ENCODE measurements at regions not wholly inside any gene's neighbourhood (a gene's known extent, or its start where the extent isn't known, plus 50 kb on each side); places are given as distances from the start of the nearest gene placed in this dataset.

GRCh38 chr11:113572136-113572735, 97.0 kb upstream of the DRD2 start:
- peaks cover 13% of the 10 kb centered on the region for H3K27me3 Mint-ChIP-seq (ENCODE audit: low read depth)
- ATAC-seq (no peak), DNase-seq (no peak)
- peaks cover under 1% of the 10 kb centered on the region for H3K4me1 Mint-ChIP-seq (ENCODE audit: low read depth)
- no peak overlapping the region for H3K4me3 Mint-ChIP-seq
- H3K36me3 Mint-ChIP-seq (ENCODE audit: insufficient read depth): no peaks in the 10 kb centered on the region
- H3K9me3 Mint-ChIP-seq: no peaks in the 10 kb centered on the region

DNA sequence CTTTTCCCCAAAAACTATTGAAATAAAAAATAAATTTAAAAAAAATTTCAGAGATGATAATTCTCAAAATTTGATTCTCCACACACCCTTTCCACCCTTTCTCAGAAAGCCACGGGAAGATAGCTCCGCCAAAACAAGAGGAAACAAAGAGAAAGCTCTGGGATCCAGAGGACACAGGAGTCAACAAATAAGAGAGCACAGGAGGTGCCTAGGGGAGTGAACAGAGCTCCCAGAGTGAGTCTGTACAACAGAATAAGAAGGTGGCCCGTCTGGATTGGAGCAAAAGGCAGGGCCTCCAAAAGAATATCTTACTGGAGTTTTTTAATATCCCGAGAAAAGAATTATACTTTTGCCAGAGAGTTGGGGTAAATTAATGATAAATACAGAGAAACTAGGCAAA, 96.3 kb upstream of the DRD2 start:
- ATAC-seq (no peak), DNase-seq (no peak)
- H3K9me3 Mint-ChIP-seq: no peaks in the 10 kb centered on the region
- H3K4me3 Mint-ChIP-seq: no peak overlapping the region
- peaks cover 15% of the 10 kb centered on the region for H3K27me3 Mint-ChIP-seq (ENCODE audit: low read depth)
- no peaks in the 10 kb centered on the region for H3K36me3 Mint-ChIP-seq (ENCODE audit: insufficient read depth)
- no peaks in the 10 kb centered on the region for H3K4me1 Mint-ChIP-seq (ENCODE audit: low read depth)

DNA sequence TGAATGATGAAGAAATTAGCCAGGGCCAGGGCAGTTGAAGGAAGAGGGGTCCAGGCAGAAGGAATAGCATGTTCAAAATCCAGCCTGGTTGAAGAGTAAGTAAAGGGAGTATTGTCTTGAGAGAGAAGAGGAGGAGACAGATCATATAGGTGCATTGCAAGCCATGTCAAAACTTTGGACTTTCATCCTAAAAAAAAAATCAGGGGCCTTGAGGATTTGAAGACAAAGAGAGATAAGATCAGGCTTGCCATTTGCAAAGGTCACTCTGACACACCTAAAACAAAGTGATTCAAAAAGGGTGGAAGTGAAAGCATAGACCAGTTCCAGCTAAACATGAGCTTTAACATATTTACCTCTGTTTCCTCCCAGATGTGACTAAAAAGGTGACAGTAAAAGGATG, 95.7 kb upstream of the DRD2 start:
- Mint-ChIP-seq H3K36me3 (ENCODE audit: insufficient read depth) (no peaks in the 10 kb centered on the region), H3K4me1 (ENCODE audit: low read depth) (no peaks in the 10 kb centered on the region), H3K27me3 (ENCODE audit: low read depth) (peaks cover 15% of the 10 kb centered on the region), H3K4me3 (no peak overlapping the region), H3K9me3 (no peaks in the 10 kb centered on the region)
- DNase-seq (no peak), ATAC-seq (no peak)

DNA sequence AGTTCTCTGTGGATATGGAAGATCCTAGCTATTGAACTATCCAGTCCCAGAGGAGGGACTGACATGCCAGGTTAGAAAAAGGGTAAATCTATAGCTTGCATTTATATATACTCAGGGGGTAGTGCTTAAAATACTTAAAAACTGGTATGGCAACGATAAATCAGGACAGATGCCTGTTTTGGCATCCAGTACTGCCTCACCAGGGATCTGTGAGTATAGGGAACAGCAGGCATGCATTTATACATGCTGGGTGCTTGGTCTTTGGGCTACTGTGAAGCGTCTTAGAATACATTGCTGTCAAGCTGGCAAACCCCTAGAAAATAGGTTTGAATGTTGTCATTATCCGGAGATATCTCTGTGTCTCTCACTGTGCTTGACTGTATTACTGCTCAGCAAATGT, 94.2 kb upstream of the DRD2 start:
- Mint-ChIP-seq H3K36me3 (ENCODE audit: insufficient read depth) (no peaks in the 10 kb centered on the region), H3K27me3 (ENCODE audit: low read depth) (peaks cover 21% of the 10 kb centered on the region), H3K9me3 (no peaks in the 10 kb centered on the region), H3K4me3 (no peak overlapping the region), H3K4me1 (ENCODE audit: low read depth) (no peaks in the 10 kb centered on the region)
- ATAC-seq (no peak), DNase-seq (no peak)

GRCh38 chr11:113568566-113568965, 93.4 kb upstream of the DRD2 start:
- Mint-ChIP-seq H3K27me3 (ENCODE audit: low read depth) (peaks cover 20% of the 10 kb centered on the region), H3K9me3 (no peaks in the 10 kb centered on the region), H3K4me1 (ENCODE audit: low read depth) (no peaks in the 10 kb centered on the region), H3K4me3 (no peak overlapping the region), H3K36me3 (ENCODE audit: insufficient read depth) (no peaks in the 10 kb centered on the region)
- no peak for ATAC-seq
- DNase-seq: no peak

GRCh38 chr11:113567867-113568544, 92.8 kb upstream of the DRD2 start:
- Mint-ChIP-seq H3K9me3 (no peaks in the 10 kb centered on the region), H3K36me3 (ENCODE audit: insufficient read depth) (no peaks in the 10 kb centered on the region), H3K4me3 (no peak overlapping the region), H3K4me1 (ENCODE audit: low read depth) (no peaks in the 10 kb centered on the region), H3K27me3 (ENCODE audit: low read depth) (peaks cover 20% of the 10 kb centered on the region)
- no peak for ATAC-seq
- no peak for DNase-seq

GRCh38 chr11:113567097-113567496, 91.9 kb upstream of the DRD2 start:
- no peak overlapping the region for H3K4me3 Mint-ChIP-seq
- H3K36me3 Mint-ChIP-seq (ENCODE audit: insufficient read depth): no peaks in the 10 kb centered on the region
- H3K9me3 Mint-ChIP-seq: no peaks in the 10 kb centered on the region
- DNase-seq (no peak), ATAC-seq (no peak)
- no peaks in the 10 kb centered on the region for H3K4me1 Mint-ChIP-seq (ENCODE audit: low read depth)
- peaks cover 20% of the 10 kb centered on the region for H3K27me3 Mint-ChIP-seq (ENCODE audit: low read depth)

- no peak for ATAC-seq
- Mint-ChIP-seq H3K27me3 (ENCODE audit: low read depth) (peaks cover 13% of the 10 kb centered on the region), H3K4me1 (ENCODE audit: low read depth) (no peaks in the 10 kb centered on the region), H3K36me3 (ENCODE audit: insufficient read depth) (no peaks in the 10 kb centered on the region), H3K9me3 (no peaks in the 10 kb centered on the region), H3K4me3 (no peak overlapping the region)
- no peak for DNase-seq
These were observed 89.4 kb upstream of the DRD2 start for GRCh38 chr11:113564527-113565130.

DNA sequence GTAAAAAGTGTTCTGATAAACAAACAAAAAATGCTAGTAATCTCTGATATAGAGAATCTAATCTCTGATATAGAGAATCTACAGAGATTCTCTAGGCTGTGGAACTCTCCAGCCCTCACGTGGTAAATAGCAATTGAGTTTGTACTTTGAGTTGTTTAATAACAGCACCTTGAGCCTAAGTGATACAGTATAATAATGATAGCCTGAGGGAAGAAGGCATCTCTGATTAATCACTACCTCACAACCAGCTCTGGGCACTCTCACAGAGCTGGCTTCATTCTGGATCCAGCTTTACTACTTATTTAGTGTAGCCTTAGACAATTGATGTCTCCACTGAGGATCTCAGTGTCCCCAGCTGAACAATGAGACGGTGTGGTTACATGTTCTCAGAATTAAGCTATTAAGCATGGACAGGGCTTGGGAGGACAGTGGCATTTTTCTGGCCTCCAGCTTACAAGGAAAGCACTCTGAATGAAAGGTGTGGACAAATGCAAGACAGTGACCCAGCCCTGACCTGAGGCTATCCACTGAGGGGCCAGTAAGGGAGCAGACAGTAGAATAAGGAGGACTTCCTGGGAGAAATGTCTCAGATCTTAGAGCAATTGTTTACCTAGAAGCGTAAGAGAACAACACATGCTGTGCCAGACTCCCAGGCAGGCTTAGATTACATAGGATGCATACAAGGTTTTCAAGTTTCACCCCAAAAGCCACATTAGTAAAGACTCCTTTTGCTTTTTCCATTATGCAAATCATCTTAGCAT, 88.7 kb upstream of the DRD2 start:
- no peak overlapping the region for H3K4me3 Mint-ChIP-seq
- no peaks in the 10 kb centered on the region for H3K4me1 Mint-ChIP-seq (ENCODE audit: low read depth)
- no peaks in the 10 kb centered on the region for H3K9me3 Mint-ChIP-seq
- ATAC-seq (no peak), DNase-seq (no peak)
- peaks cover 13% of the 10 kb centered on the region for H3K27me3 Mint-ChIP-seq (ENCODE audit: low read depth)
- H3K36me3 Mint-ChIP-seq (ENCODE audit: insufficient read depth): no peaks in the 10 kb centered on the region

DNA sequence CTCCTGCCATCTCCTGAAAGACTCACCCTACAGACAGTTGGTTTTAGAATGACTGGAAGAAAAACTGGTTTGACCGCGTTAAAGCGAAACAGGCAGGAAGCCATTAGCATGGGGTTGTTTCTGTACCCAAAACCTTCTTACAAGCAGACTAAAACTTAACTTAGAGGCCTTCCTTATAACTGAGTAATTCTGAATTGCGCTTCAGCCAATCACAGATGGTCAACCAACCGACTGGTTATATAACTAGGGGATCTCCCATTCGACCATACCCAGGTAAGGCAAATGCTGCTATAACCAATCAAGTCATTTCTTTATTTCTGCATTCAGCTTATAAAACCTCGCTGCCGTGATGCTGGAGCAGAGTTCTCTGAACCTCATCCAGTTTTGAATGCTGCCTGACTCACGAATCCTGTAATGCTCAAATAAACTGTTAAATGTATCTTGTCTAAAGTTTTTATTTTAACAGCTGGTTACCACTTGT, 87.8 kb upstream of the DRD2 start:
- Mint-ChIP-seq H3K36me3 (ENCODE audit: insufficient read depth) (no peaks in the 10 kb centered on the region), H3K4me1 (ENCODE audit: low read depth) (no peaks in the 10 kb centered on the region), H3K4me3 (no peak overlapping the region), H3K9me3 (no peaks in the 10 kb centered on the region), H3K27me3 (ENCODE audit: low read depth) (peaks cover 11% of the 10 kb centered on the region)
- peak in 1 of 2 donors; percentile 30 for ATAC-seq
- DNase-seq: no peak

DNA sequence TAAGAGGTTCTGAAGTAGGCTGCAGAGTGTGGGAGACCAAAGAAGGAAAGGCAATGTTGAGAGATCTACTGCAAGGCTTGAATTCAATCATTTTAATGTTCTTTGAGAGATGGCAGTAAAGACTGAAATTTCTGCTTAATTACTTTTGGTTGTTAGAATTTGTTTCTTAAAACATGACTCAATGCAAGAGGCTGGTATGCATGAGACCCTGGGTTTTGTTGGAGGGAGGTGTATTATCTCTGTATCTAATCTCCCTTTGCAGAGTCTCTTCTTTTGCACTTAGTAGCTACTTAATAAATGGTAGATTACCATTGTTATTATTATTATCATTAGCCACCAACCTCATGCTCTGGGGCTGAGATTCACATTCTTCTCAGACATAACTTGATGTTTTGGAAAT, 87.4 kb upstream of the DRD2 start:
- DNase-seq: no peak
- no peak for ATAC-seq
- Mint-ChIP-seq H3K27me3 (ENCODE audit: low read depth) (peaks cover 11% of the 10 kb centered on the region), H3K9me3 (no peaks in the 10 kb centered on the region), H3K36me3 (ENCODE audit: insufficient read depth) (no peaks in the 10 kb centered on the region), H3K4me1 (ENCODE audit: low read depth) (no peaks in the 10 kb centered on the region), H3K4me3 (no peak overlapping the region)

DNA sequence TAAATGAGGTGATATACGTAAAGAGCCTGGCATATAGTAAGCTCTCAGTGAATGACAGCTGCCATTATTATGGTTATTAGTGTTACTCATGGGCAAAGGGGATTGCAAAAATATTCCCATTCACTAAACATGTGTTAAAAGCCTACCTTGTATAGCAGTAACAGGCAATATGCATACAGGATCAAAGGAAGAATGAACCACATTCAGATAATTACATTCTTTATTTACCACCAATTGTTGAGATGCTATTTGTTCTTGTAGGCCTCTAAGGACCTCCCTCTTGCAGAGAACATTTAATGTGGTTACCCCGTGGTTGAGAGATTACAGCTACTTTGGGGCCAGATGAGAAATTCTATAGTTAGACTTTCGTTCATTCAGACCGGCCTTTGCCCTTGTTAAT, 82.7 kb upstream of the DRD2 start:
- Mint-ChIP-seq H3K4me1 (ENCODE audit: low read depth) (no peaks in the 10 kb centered on the region), H3K27me3 (ENCODE audit: low read depth) (peaks cover 3% of the 10 kb centered on the region), H3K4me3 (no peak overlapping the region), H3K36me3 (ENCODE audit: insufficient read depth) (no peaks in the 10 kb centered on the region), H3K9me3 (no peaks in the 10 kb centered on the region)
- no peak for ATAC-seq
- DNase-seq: no peak

GRCh38 chr11:113556036-113556435, 80.8 kb upstream of the DRD2 start:
- H3K4me1 Mint-ChIP-seq (ENCODE audit: low read depth): no peaks in the 10 kb centered on the region
- no peaks in the 10 kb centered on the region for H3K9me3 Mint-ChIP-seq
- no peaks in the 10 kb centered on the region for H3K36me3 Mint-ChIP-seq (ENCODE audit: insufficient read depth)
- H3K4me3 Mint-ChIP-seq: no peak overlapping the region
- peaks cover 5% of the 10 kb centered on the region for H3K27me3 Mint-ChIP-seq (ENCODE audit: low read depth)
- ATAC-seq (no peak), DNase-seq (no peak)

GRCh38 chr11:113555071-113555619, 79.9 kb upstream of the DRD2 start:
- Mint-ChIP-seq H3K36me3 (ENCODE audit: insufficient read depth) (no peaks in the 10 kb centered on the region), H3K4me1 (ENCODE audit: low read depth) (no peaks in the 10 kb centered on the region), H3K9me3 (no peaks in the 10 kb centered on the region), H3K27me3 (ENCODE audit: low read depth) (peaks cover 7% of the 10 kb centered on the region), H3K4me3 (no peak overlapping the region)
- ATAC-seq (no peak), DNase-seq (no peak)

All from activated T-cell treated with anti-CD3 and anti-CD28 coated beads, Interleukin-2, amount 50 U/mL, for 4 hours (primary cell).